HG03280 (cell line): ENCODE measurements at regions not wholly inside any gene's neighbourhood (a gene's known extent, or its start where the extent isn't known, plus 50 kb on each side); places are given as distances from the start of the nearest gene placed in this dataset.

Experiments used
- ATAC-seq: cut with Tn5 transposase; IDR thresholded peaks from one replicate; pipeline ENCODE4 v1.9.1; 2021; ENCODE audit warnings: mild to moderate bottlenecking, moderate library complexity; ENCODE audit not compliant: unreplicated experiment

GRCh38 chr16:64543441-64543840, 578.4 kb downstream of the CDH11 start:
- no peak for ATAC-seq

DNA sequence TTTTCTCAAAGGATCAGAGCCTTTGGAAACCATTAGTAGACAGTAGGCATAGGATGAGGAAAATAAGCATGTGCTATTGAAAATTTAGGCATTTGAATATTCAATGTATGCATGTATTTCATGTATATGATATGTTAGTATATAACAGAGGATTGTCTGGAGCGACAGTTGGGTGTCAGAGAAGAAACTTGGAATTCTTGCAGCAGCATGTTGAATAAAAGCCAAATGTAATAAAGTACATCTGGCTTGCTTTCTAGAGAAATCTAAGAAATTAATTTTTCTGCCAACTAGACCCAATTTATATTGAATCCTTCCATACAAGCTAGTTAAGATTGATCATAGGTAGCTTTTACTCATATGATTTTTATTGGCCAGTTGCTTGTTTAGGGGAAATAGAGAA, 578.8 kb downstream of the CDH11 start:
- no peak for ATAC-seq

GRCh38 chr16:64542152-64542551, 579.7 kb downstream of the CDH11 start:
- ATAC-seq: no peak

- ATAC-seq: no peak
These were observed 580.2 kb downstream of the CDH11 start for GRCh38 chr16:64541621-64542020.

- ATAC-seq: no peak
These were observed 581.4 kb downstream of the CDH11 start for GRCh38 chr16:64540434-64540833.

- ATAC-seq: no peak
These were observed 582.0 kb downstream of the CDH11 start for GRCh38 chr16:64539811-64540371.

GRCh38 chr16:64534180-64534780, 587.6 kb downstream of the CDH11 start:
- no peak for ATAC-seq

DNA sequence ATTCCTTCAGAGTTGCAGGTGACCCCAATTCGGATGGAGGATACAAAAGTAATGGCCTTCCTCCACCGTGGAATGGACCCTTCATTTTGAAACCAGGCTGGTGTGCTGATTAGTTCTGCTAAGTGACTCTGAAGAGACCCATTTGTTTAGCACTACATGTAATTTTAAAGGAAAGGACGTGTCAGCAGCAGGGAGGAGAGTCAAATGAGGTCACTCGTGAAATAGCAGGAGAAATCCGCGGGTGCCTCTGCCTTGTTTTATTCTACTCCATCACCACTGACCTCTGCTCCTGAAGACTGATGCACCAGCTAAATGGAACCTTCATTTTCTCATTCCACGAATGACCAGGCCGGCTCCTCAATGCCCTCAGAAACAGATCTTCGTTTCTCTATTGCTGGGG, 589.2 kb downstream of the CDH11 start:
- no peak for ATAC-seq

DNA sequence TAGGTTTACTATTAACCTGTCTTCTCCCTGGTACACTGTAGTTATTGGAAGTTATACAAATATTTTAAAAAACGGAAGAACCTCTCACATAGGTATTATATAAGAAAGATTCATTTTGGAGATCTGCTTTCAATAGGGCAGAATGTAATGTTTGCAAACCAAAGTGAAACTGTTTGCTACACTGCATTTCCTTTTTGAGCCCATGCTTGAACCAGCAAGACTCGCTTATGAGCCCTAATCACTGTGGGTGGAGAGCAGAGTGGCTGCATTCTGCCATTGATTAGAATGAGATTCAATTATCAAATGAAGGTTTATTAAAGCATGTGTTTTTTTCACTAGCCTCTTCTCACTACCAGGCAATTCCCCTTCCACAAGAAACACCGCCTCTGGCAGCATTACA, 589.7 kb downstream of the CDH11 start:
- no peak for ATAC-seq

GRCh38 chr16:64531401-64531800, 590.5 kb downstream of the CDH11 start:
- no peak for ATAC-seq

DNA sequence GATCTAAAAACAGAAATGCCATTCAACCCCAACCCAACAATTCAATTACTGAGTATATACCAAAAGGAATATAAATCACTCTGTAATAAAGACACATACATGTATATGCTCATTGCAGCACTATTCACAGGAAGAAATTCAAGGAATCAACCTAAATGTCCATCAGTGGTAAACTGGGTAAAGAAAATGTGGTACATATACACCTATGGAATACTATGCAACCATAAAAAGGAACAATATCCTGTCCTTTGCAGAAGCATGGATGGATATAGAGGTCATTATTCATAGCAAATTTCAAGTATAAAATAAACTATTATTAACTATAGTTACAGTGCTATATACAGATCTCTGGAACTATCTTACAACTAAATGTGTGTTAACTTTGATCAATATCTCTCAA, 599.3 kb downstream of the CDH11 start:
- no peak for ATAC-seq

GRCh38 chr16:64513871-64514270, 608.0 kb downstream of the CDH11 start:
- ATAC-seq: no peak

DNA sequence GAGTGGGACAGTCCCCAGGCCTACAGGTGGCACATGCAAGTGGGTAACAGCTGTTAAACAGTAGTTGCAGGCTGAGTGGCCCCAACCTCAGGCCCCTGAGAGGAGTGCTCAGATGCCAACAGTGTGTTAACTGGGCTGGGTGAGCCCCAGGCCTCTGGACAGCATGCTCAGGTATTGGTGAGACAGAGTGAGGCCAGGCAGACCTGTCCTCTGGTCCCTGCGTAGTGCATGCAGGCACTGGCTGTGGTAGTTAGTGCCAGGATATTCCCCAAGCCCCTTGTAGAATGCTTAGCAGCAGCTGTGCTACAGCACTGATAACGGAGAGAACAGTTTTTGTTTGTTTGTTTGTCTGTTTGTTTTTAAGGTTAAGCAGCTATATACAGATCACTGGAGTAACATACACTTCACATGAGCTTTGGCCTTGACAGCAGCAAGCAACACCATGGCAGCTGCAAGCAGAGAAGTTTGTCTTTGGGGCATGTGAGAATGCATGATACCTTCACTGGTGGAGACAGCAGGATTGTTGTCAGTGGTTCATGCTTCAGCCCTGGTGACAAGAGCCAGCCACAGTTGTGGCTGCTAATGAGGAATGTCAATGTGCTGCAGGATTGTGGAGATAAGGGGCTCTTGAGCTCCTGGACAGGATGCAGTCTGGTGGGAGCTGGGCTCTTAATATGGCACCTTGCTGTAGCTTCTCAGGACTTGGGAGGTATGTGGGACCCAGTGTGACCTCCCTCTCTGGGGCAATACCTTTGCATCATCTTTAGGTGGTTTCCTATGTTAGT, 614.4 kb downstream of the CDH11 start:
- ATAC-seq: no peak

DNA sequence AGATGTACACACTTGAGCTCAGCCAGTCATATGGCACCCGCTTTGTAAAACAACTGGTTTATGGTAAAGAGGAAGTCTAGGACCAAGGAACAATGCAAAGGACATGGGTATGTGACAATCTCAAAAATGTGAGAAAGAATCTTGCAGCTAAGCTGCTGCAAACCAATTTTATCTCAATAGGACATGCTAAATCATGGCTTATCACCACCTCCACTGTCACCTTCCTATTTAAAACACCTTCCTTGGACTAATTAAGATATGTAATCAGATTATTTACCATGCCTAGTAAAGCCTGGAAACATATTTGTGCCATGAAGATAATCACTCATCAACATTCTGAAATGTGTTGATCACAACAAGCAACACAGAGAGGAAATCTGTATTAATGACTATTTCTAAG, 622.7 kb downstream of the CDH11 start:
- no peak for ATAC-seq

GRCh38 chr16:64498363-64498762, 623.5 kb downstream of the CDH11 start:
- no peak for ATAC-seq

GRCh38 chr16:64493709-64494108, 628.2 kb downstream of the CDH11 start:
- ATAC-seq: no peak

- ATAC-seq: no peak
These were observed 632.4 kb downstream of the CDH11 start for GRCh38 chr16:64489449-64489848.

DNA sequence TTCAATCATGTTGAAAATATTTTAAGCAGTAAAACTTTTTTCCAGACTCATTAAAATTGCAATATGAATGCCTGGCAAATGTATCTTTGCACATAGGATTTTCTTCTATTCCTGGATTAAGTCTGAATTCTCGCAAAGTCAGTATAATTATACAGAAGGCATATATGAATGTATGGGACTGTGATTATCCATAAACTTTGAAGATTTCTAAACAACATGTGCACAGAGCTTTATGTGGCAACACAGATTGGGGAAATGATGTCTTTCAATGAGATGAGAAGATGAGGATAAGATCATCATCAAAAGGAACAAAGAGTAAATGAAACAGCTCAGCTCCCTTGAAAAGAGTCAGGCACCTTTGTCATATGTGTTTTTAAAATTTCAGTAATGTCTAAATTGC, 635.3 kb downstream of the CDH11 start:
- no peak for ATAC-seq

DNA sequence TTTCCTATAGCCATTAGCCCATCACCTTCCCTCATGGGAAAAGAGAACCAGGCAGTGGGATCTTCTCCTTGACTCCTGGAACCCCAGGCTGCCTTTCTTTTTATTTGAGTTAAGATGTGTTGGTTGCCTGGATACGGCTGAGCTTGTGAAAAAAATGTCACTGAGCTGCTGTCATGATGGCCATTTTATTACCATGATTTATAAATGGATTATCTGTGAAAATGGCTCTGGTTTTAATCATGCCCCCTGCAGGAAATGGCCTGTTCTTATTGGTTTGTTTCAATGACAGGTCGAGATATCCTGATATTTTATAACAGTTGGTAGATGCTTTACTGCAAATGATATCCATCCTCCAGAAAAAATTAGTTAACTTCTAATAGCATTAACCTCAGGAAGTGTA, 640.4 kb downstream of the CDH11 start:
- no peak for ATAC-seq

DNA sequence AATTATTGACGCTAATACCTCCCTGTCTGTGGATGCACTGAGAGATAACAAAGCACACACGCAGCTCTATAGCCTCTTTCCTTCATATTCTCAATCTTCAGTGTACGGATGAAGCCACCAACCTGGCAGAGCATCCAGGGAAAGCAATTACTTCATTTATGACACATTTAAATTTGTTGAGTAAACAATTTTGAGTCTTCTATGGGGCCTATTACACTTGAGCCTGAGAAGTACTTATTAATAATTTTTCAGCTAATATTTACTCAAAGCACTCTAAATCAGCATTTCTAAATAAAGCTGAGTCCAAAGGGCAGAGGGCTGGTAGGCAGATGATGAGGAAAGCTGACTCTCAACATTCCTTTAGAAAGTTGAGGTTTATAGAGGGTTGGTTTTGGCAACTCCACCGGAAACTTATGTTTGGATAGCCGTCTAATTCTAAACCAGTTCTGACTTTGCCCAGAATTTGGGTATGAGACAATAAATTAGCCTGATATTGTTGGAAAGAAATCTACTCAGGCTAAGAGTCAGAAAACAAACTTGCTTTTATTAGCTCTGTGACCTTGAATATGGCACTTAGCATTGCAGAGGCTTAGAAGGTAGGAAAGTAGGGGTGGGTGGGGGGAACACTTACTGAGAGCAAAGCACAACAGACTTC, 643.5 kb downstream of the CDH11 start:
- no peak for ATAC-seq

- no peak for ATAC-seq
These were observed 646.1 kb downstream of the CDH11 start for GRCh38 chr16:64475627-64476351.
